Osteoblast (primary cell): ENCODE measurements at regions not wholly inside any gene's neighbourhood (a gene's known extent, or its start where the extent isn't known, plus 50 kb on each side); places are given as distances from the start of the nearest gene placed in this dataset.

Source experiments
- DNase-seq: peaks from one replicate; pipeline ENCODE4 v3.0.0; 2011; ENCODE audit warnings: low spot score, mixed read lengths; ENCODE audit not compliant: insufficient read length; ENCODE audit errors: missing footprints
- H2AFZ ChIP-seq: 2 replicates; pipeline ENCODE4 v1.6.0; 2011; ENCODE audit warnings: mild to moderate bottlenecking, low read length
- H3K27ac ChIP-seq: 2 replicates; pipeline ENCODE4 v1.5.1; 2011; ENCODE audit warnings: mild to moderate bottlenecking, low read depth, low read length, moderate library complexity
- H3K27me3 ChIP-seq: 2 replicates; pipeline ENCODE4 v1.6.0; 2012; ENCODE audit warnings: mild to moderate bottlenecking, control low read depth, inconsistent platforms, low read length, moderate library complexity; ENCODE audit not compliant: insufficient read depth
- H3K36me3 ChIP-seq: 2 replicates; pipeline ENCODE4 v1.5.1; 2011; ENCODE audit warnings: mild to moderate bottlenecking, low read length, control low read depth, moderate library complexity; ENCODE audit not compliant: insufficient read depth
- H3K4me1 ChIP-seq: 2 replicates; pipeline ENCODE4 v1.5.1; 2011; ENCODE audit warnings: mild to moderate bottlenecking, low read length, control low read depth, moderate library complexity; ENCODE audit not compliant: insufficient read depth
- H3K4me2 ChIP-seq: 2 replicates; pipeline ENCODE4 v1.6.0; 2011; ENCODE audit warnings: mild to moderate bottlenecking, low read length; ENCODE audit not compliant: insufficient read depth
- H3K4me3 ChIP-seq: fragments of 200-600 bp; sonication (generic); 3 replicates; pipeline ENCODE4 v1.5.1; 2012; ENCODE audit warnings: mild to moderate bottlenecking, low read length, inconsistent platforms; ENCODE audit not compliant: insufficient read depth
- H3K79me2 ChIP-seq: 2 replicates; pipeline ENCODE4 v1.6.0; 2012; ENCODE audit warnings: mild to moderate bottlenecking, low read length, control low read depth, inconsistent platforms; ENCODE audit not compliant: insufficient read depth
- H3K9me3 ChIP-seq: 2 replicates; pipeline ENCODE4 v1.5.1; 2011; ENCODE audit warnings: low read depth, low read length, control low read depth
- H4K20me1 ChIP-seq: 2 replicates; pipeline ENCODE4 v1.6.0; 2012; ENCODE audit warnings: mild to moderate bottlenecking, low read length, control low read depth; ENCODE audit not compliant: insufficient read depth
- TF ChIP-seq, protein P1 (sequence below): IDR thresholded peaks from 2 replicates; pipeline ENCODE4 v1.5.1; 2011; ENCODE audit warnings: mild to moderate bottlenecking, low read depth, low read length, moderate library complexity; ENCODE audit errors: extremely low read depth

DNA sequence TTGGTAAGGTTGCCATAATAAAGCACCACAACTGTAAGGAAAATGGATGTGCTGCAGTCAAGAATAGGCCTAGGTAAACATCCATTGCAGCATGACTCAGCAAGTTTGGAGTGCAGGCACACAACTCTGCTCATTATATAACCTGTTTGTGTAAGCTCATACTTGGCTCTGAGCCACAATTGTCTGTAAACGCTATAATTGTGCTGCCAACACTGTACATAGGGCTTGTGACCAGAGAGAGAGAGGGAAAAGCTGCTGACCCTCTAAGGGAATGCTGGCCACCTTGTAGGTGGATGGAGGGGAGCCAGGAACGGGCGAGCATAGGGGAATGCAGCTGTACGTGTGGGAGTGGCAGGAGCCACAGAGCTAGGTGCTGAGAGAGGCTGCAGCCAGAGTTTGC lies 2186.5 kb upstream of the ACO1 start:
- peak; percentile 4 for DNase-seq
- no peaks in the 10 kb centered on the region for H4K20me1 ChIP-seq
- H2AFZ ChIP-seq = no peak overlapping the region
- H3K4me3 ChIP-seq = no peak overlapping the region
- H3K4me1 ChIP-seq = no peaks in the 10 kb centered on the region
- TF ChIP-seq, protein P1, sequence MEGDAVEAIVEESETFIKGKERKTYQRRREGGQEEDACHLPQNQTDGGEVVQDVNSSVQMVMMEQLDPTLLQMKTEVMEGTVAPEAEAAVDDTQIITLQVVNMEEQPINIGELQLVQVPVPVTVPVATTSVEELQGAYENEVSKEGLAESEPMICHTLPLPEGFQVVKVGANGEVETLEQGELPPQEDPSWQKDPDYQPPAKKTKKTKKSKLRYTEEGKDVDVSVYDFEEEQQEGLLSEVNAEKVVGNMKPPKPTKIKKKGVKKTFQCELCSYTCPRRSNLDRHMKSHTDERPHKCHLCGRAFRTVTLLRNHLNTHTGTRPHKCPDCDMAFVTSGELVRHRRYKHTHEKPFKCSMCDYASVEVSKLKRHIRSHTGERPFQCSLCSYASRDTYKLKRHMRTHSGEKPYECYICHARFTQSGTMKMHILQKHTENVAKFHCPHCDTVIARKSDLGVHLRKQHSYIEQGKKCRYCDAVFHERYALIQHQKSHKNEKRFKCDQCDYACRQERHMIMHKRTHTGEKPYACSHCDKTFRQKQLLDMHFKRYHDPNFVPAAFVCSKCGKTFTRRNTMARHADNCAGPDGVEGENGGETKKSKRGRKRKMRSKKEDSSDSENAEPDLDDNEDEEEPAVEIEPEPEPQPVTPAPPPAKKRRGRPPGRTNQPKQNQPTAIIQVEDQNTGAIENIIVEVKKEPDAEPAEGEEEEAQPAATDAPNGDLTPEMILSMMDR = no peak
- no peak overlapping the region for H3K4me2 ChIP-seq
- no peaks in the 10 kb centered on the region for H3K27me3 ChIP-seq
- peaks cover 7% of the 10 kb centered on the region for H3K9me3 ChIP-seq
- H3K36me3 ChIP-seq = no peaks in the 10 kb centered on the region
- H3K79me2 ChIP-seq = no peaks in the 10 kb centered on the region
- H3K27ac ChIP-seq = no peak overlapping the region

DNA sequence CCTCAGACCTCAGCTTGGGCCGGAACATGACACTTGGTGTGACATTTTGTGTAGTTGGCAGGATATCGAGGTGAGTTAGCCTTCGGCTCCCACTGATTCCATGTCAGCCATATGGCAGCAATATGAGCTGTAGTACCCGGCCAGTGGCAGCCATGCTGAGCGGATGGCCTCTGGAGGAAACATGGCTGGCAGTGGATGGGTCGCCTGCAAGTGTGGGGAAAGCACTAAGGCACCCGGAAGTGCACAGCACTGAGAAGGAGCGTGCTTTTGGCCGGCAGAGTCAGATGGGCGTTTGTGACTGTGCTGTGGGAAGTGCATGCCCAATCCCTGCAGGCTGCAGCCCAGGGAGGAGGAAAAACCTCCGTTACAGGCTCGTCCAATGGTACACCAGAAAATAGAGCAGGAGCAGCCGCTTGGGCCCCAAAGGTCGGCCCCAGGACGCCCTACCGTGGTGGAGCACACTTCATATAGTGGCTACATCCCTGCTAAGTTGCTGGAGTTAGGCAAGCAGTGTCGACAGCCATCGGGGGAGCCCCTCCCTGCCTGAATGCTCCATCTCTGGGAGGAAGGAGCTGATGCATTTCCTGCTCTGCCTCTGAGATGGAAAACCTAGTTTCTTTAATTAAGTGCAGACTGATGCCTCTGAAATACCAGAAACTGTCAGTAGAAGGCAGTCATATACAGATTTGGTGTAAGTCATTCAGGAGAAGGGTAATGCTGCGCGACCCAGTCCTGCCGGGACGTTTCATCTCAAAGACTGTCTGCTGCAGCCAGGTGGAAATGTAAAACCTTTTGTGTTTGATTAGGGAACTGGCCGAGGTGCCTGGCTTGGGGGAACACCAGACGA lies 2185.8 kb upstream of the ACO1 start:
- H3K27me3 ChIP-seq = no peaks in the 10 kb centered on the region
- TF ChIP-seq, protein P1 = no peak
- H4K20me1 ChIP-seq = no peaks in the 10 kb centered on the region
- H2AFZ ChIP-seq = no peak overlapping the region
- H3K9me3 ChIP-seq = peaks cover 7% of the 10 kb centered on the region
- H3K36me3 ChIP-seq = no peaks in the 10 kb centered on the region
- no peak overlapping the region for H3K27ac ChIP-seq
- H3K79me2 ChIP-seq = no peaks in the 10 kb centered on the region
- no peak for DNase-seq
- no peak overlapping the region for H3K4me2 ChIP-seq
- no peaks in the 10 kb centered on the region for H3K4me1 ChIP-seq
- H3K4me3 ChIP-seq = no peak overlapping the region

DNA sequence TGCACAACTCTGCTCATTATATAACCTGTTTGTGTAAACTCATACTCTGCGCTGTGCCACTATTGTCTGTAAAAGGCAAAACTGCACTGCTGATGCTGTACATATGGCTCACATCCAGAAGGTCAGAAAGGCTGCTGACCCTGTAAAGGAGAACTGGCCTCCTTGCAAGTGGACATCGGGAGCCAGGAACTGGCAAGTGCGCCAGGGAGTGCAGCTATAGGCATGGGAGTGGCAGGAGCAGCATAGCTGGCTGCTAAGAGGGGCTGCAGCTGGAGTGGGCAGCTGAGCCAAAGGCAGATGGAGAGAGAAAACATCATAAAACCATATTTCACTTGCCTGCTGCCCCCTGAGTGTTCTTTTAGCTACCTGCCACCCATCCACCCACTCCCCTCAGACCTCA lies 2183.4 kb upstream of the ACO1 start:
- Histone ChIP-seq H3K4me2 (no peak overlapping the region), H3K4me1 (no peaks in the 10 kb centered on the region), H3K4me3 (no peak overlapping the region), H2AFZ (no peak overlapping the region), H3K9me3 (peaks cover 7% of the 10 kb centered on the region), H3K27ac (no peak overlapping the region), H3K36me3 (no peaks in the 10 kb centered on the region), H3K27me3 (no peaks in the 10 kb centered on the region), H4K20me1 (no peaks in the 10 kb centered on the region), H3K79me2 (no peaks in the 10 kb centered on the region)
- peak; percentile 1 for DNase-seq
- TF ChIP-seq, protein P1 = no peak

DNA sequence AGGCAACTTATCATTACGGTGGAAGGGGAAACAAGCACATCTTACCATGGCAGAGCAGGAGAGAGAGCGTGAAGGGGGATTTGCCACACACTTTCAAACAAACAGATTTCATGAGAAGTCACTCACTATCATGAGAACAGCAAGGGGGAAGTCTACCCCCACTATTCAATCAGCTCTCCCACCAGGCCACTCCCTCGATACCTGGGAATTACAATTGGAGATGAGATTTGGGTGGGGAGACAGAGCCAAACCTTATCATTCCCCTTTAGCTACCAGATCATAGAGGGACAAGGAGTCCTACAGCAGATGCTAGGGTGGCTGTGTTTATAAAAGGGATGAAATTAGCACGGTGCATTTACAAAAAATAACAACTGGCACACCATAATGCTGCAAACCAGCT lies 2149.4 kb upstream of the ACO1 start:
- H4K20me1 ChIP-seq = no peaks in the 10 kb centered on the region
- H3K4me3 ChIP-seq = no peak overlapping the region
- no peaks in the 10 kb centered on the region for H3K4me1 ChIP-seq
- no peak overlapping the region for H2AFZ ChIP-seq
- no peaks in the 10 kb centered on the region for H3K79me2 ChIP-seq
- TF ChIP-seq, protein P1 = no peak
- H3K9me3 ChIP-seq = no peaks in the 10 kb centered on the region
- no peak overlapping the region for H3K4me2 ChIP-seq
- H3K36me3 ChIP-seq = no peaks in the 10 kb centered on the region
- H3K27ac ChIP-seq = no peak overlapping the region
- H3K27me3 ChIP-seq = no peaks in the 10 kb centered on the region
- no peak for DNase-seq
